Lower lobe of right lung (tissue), 2 donors: ENCODE measurements at regions not wholly inside any gene's neighbourhood (a gene's known extent, or its start where the extent isn't known, plus 50 kb on each side); places are given as distances from the start of the nearest gene placed in this dataset.

ENCODE experiments used
- ATAC-seq, 2 donors: fragments of 200-7000 bp; cut with Tn5 transposase; one replicate each; pipeline ENCODE4 v1.9.1; 2020 to 2022; ENCODE audit warnings: mild to moderate bottlenecking in 2 of 2, moderate library complexity in 2 of 2
- DNase-seq: peaks from one replicate; pipeline ENCODE4 v3.0.0-alpha.2; 2020
- H3K27ac ChIP-seq: fragments of 200-600 bp; one replicate; pipeline ENCODE4 v1.8.0; 2022
- H3K27me3 ChIP-seq: fragments of 200-600 bp; one replicate; pipeline ENCODE4 v1.8.0; 2022; ENCODE audit warnings: low read depth
- H3K36me3 ChIP-seq: fragments of 200-600 bp; one replicate; pipeline ENCODE4 v1.8.0; 2022; ENCODE audit warnings: mild to moderate bottlenecking
- H3K4me1 ChIP-seq: fragments of 200-600 bp; one replicate; pipeline ENCODE4 v1.8.0; 2022
- H3K4me3 ChIP-seq: fragments of 200-600 bp; one replicate; pipeline ENCODE4 v1.8.0; 2022; ENCODE audit warnings: mild to moderate bottlenecking
- H3K9me3 ChIP-seq: fragments of 200-600 bp; one replicate; pipeline ENCODE4 v1.8.0; 2022
- CTCF ChIP-seq: fragments of 200-600 bp; IDR thresholded peaks from one replicate; pipeline ENCODE4 v1.8.0; 2022; ENCODE audit warnings: antibody characterized with exemption, mild to moderate bottlenecking
- intact Hi-C: fragments of 100-400 bp; cut with DNase I; formaldehyde crosslinking; loops from one replicate; pipeline ENCODE4 v1.11.0; 2022
- donor health status: DM: no; HTN: yes; CAD: no; lungs with severe emphysema.

GRCh38 chr12:74066476-74066875 is 471.2 kb upstream of the ATXN7L3B start:
- no peak overlapping the region for H3K4me3 ChIP-seq
- H3K9me3 ChIP-seq: no peaks in the 10 kb centered on the region
- TF ChIP-seq CTCF: no peak
- peak in 1 of 2 donors; percentile 11 for ATAC-seq
- intact Hi-C loops: no loop called here
- DNase-seq: no peak
- H3K4me1 ChIP-seq: no peaks in the 10 kb centered on the region
- no peaks in the 10 kb centered on the region for H3K36me3 ChIP-seq
- no peak overlapping the region for H3K27ac ChIP-seq
- H3K27me3 ChIP-seq: no peaks in the 10 kb centered on the region

GRCh38 chr12:74071182-74071581 is 466.5 kb upstream of the ATXN7L3B start:
- TF ChIP-seq CTCF: no peak
- Histone ChIP-seq H3K4me3 (no peak overlapping the region), H3K27ac (no peak overlapping the region), H3K36me3 (no peaks in the 10 kb centered on the region), H3K4me1 (no peaks in the 10 kb centered on the region), H3K27me3 (no peaks in the 10 kb centered on the region), H3K9me3 (peaks cover 4% of the 10 kb centered on the region)
- DNase-seq: no peak
- ATAC-seq: no peak
- intact Hi-C loops: no loop called here

- Histone ChIP-seq H3K27ac (no peak overlapping the region), H3K4me1 (no peaks in the 10 kb centered on the region), H3K36me3 (no peaks in the 10 kb centered on the region), H3K27me3 (no peaks in the 10 kb centered on the region), H3K9me3 (peaks cover 4% of the 10 kb centered on the region), H3K4me3 (no peak overlapping the region)
- TF ChIP-seq CTCF: no peak
- ATAC-seq (no peak), DNase-seq (no peak)
- intact Hi-C loops: no loop called here
Observed at GRCh38 chr12:74076918-74077317, 460.7 kb upstream of the ATXN7L3B start.

- no peaks in the 10 kb centered on the region for H3K4me1 ChIP-seq
- TF ChIP-seq CTCF: no peak
- no peak overlapping the region for H3K4me3 ChIP-seq
- DNase-seq: no peak
- no peak for ATAC-seq
- intact Hi-C loops: no loop called here
- no peaks in the 10 kb centered on the region for H3K9me3 ChIP-seq
- no peak overlapping the region for H3K27ac ChIP-seq
- no peaks in the 10 kb centered on the region for H3K27me3 ChIP-seq
- H3K36me3 ChIP-seq: no peaks in the 10 kb centered on the region
Observed at GRCh38 chr12:74105434-74105833, 432.2 kb upstream of the ATXN7L3B start.

- Histone ChIP-seq H3K4me1 (no peaks in the 10 kb centered on the region), H3K9me3 (no peaks in the 10 kb centered on the region), H3K36me3 (no peaks in the 10 kb centered on the region), H3K27me3 (no peaks in the 10 kb centered on the region), H3K27ac (no peak overlapping the region), H3K4me3 (no peak overlapping the region)
- intact Hi-C loops: no loop called here
- DNase-seq (no peak), ATAC-seq (no peak)
- no peak for TF ChIP-seq CTCF
Observed at GRCh38 chr12:74108729-74109128, 428.9 kb upstream of the ATXN7L3B start.
